Kidney capillary endothelial cell (primary cell): ENCODE measurements at regions not wholly inside any gene's neighbourhood (a gene's known extent, or its start where the extent isn't known, plus 50 kb on each side); places are given as distances from the start of the nearest gene placed in this dataset.

Experiments used
- DNase-seq: peaks from one replicate; pipeline ENCODE4 v3.0.0-alpha.2; 2018; ENCODE audit warnings: low spot score

GRCh38 chr18:78151948-78152725, 827.5 kb upstream of the SALL3 start:
- no peak for DNase-seq

GRCh38 chr18:78153362-78153761, 826.3 kb upstream of the SALL3 start:
- DNase-seq = no peak

GRCh38 chr18:78154444-78154843, 825.2 kb upstream of the SALL3 start:
- DNase-seq = no peak

- DNase-seq = no peak
These were observed 824.8 kb upstream of the SALL3 start for GRCh38 chr18:78154853-78155252.

GRCh38 chr18:78156466-78156865, 823.2 kb upstream of the SALL3 start:
- DNase-seq = no peak

GRCh38 chr18:78158943-78159342, 820.7 kb upstream of the SALL3 start:
- no peak for DNase-seq

GRCh38 chr18:78159397-78159796, 820.2 kb upstream of the SALL3 start:
- no peak for DNase-seq

- peak; percentile 18 for DNase-seq
These were observed 818.5 kb upstream of the SALL3 start for GRCh38 chr18:78160961-78161656.

GRCh38 chr18:78165525-78165924, 814.1 kb upstream of the SALL3 start:
- no peak for DNase-seq

GRCh38 chr18:78168526-78168925, 811.1 kb upstream of the SALL3 start:
- DNase-seq = no peak

- no peak for DNase-seq
These were observed 810.3 kb upstream of the SALL3 start for GRCh38 chr18:78169174-78169864.

- DNase-seq = no peak
These were observed 807.7 kb upstream of the SALL3 start for GRCh38 chr18:78171954-78172353.

GRCh38 chr18:78174737-78175136, 804.9 kb upstream of the SALL3 start:
- DNase-seq = no peak

GRCh38 chr18:78178812-78179211, 800.8 kb upstream of the SALL3 start:
- DNase-seq = no peak

- no peak for DNase-seq
These were observed 798.9 kb upstream of the SALL3 start for GRCh38 chr18:78180741-78181140.

GRCh38 chr18:78183815-78184214, 795.8 kb upstream of the SALL3 start:
- no peak for DNase-seq

GRCh38 chr18:78191276-78191675, 788.3 kb upstream of the SALL3 start:
- no peak for DNase-seq

- DNase-seq = no peak
These were observed 787.6 kb upstream of the SALL3 start for GRCh38 chr18:78192054-78192453.

- no peak for DNase-seq
These were observed 783.3 kb upstream of the SALL3 start for GRCh38 chr18:78196280-78196679.

GRCh38 chr18:78199002-78199401, 780.6 kb upstream of the SALL3 start:
- no peak for DNase-seq

- no peak for DNase-seq
These were observed 780.0 kb upstream of the SALL3 start for GRCh38 chr18:78199611-78200010.

- DNase-seq = no peak
These were observed 771.7 kb upstream of the SALL3 start for GRCh38 chr18:78207942-78208341.

- no peak for DNase-seq
These were observed 771.2 kb upstream of the SALL3 start for GRCh38 chr18:78208461-78208860.
